Activated CD8-positive, alpha-beta T cell treated with anti-CD3 and anti-CD28 coated beads, Interleukin-2, amount 10 ng/mL, durations not matched to agents 7 days and 5 days (primary cell): ENCODE measurements at regions not wholly inside any gene's neighbourhood (a gene's known extent, or its start where the extent isn't known, plus 50 kb on each side); places are given as distances from the start of the nearest gene placed in this dataset.

Experiments
- ATAC-seq: fragments of 150-1000 bp; cut with Tn5 transposase; one replicate; pipeline ENCODE4 v1.10.0; 2021; ENCODE audit warnings: moderate library complexity
- CTCF ChIA-PET: fragments of 350-600 bp; sonication (Branson Sonifier 250); formaldehyde crosslinking; loops from one replicate; lab custom pipeline; 2021; ENCODE audit warnings: antibody characterized with exemption; lab: Charles Lee
- POLR2A ChIA-PET: fragments of 350-600 bp; sonication (Branson Sonifier 250); formaldehyde crosslinking; loops from one replicate; lab custom pipeline; 2021; ENCODE audit warnings: antibody characterized with exemption; lab: Charles Lee
- DNase-seq: peaks from one replicate; pipeline ENCODE4 v3.0.0-alpha.2; 2020
- H3K27ac Mint-ChIP-seq: one replicate; pipeline ENCODE4 v1.8.0; 2021; ENCODE audit warnings: mild to moderate bottlenecking, mixed read lengths
- H3K27me3 Mint-ChIP-seq: one replicate; pipeline ENCODE4 v1.8.0; 2021; ENCODE audit warnings: low read depth, mixed read lengths
- H3K36me3 Mint-ChIP-seq: one replicate; pipeline ENCODE4 v1.8.0; 2021; ENCODE audit warnings: low read depth, mixed read lengths
- H3K4me1 Mint-ChIP-seq: one replicate; pipeline ENCODE4 v1.8.0; 2021; ENCODE audit warnings: low read depth, mixed read lengths
- H3K4me3 Mint-ChIP-seq: one replicate; pipeline ENCODE4 v1.8.0; 2021; ENCODE audit warnings: mild to moderate bottlenecking, mixed read lengths
- H3K9me3 Mint-ChIP-seq: one replicate; pipeline ENCODE4 v1.8.0; 2022; ENCODE audit warnings: mixed read lengths; ENCODE audit not compliant: insufficient read depth

- peaks cover 10% of the 10 kb centered on the region for H3K27me3 Mint-ChIP-seq
- ChIA-PET POLR2A (no interaction called here), CTCF (no interaction called here)
- DNase-seq (no peak), ATAC-seq (no peak)
- H3K4me3 Mint-ChIP-seq = no peak overlapping the region
- no peaks in the 10 kb centered on the region for H3K4me1 Mint-ChIP-seq
- H3K9me3 Mint-ChIP-seq = no peaks in the 10 kb centered on the region
- H3K27ac Mint-ChIP-seq = no peak overlapping the region
- H3K36me3 Mint-ChIP-seq = no peaks in the 10 kb centered on the region
Observed at GRCh38 chr11:119827113-119827512, 98.1 kb upstream of the NECTIN1 start.

- peaks cover 11% of the 10 kb centered on the region for H3K27me3 Mint-ChIP-seq
- ATAC-seq (no peak), DNase-seq (no peak)
- ChIA-PET CTCF (no interaction called here), POLR2A (interaction anchor here (0.7 kb wide), 1 partner anchor 593 kb away, joined by 3 read pairs; no protein-coding TSS in a partner anchor)
- no peaks in the 10 kb centered on the region for H3K4me1 Mint-ChIP-seq
- no peaks in the 10 kb centered on the region for H3K36me3 Mint-ChIP-seq
- H3K9me3 Mint-ChIP-seq = no peaks in the 10 kb centered on the region
- no peak overlapping the region for H3K27ac Mint-ChIP-seq
- no peak overlapping the region for H3K4me3 Mint-ChIP-seq
Observed at GRCh38 chr11:119823077-119823476, 94.1 kb upstream of the NECTIN1 start.

- ATAC-seq = no peak
- Mint-ChIP-seq H3K27me3 (peaks cover 18% of the 10 kb centered on the region), H3K9me3 (no peaks in the 10 kb centered on the region), H3K36me3 (no peaks in the 10 kb centered on the region), H3K27ac (no peak overlapping the region), H3K4me3 (no peak overlapping the region), H3K4me1 (no peaks in the 10 kb centered on the region)
- ChIA-PET POLR2A (no interaction called here), CTCF (no interaction called here)
- DNase-seq = no peak
Observed at GRCh38 chr11:119816660-119817059, 87.7 kb upstream of the NECTIN1 start.

DNA sequence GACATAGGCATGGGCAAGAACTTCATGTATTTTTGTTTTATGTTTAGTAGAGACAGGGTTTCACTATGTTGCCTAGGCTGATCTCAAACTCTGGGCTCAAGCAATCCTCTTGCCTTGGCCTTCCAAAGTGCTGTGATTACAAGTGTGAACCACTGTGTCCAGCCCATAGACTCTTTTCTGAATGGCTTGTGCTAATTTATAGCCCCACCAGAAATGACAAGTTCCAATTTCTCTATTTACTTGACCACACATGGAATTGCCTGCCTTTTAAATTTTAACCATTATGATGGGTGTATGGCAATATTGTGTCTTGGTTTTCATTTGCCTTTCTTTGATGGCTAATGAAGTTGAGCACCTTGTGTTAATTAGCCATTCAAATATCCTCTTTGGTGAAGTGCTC is 85.8 kb upstream of the NECTIN1 start:
- no peaks in the 10 kb centered on the region for H3K4me1 Mint-ChIP-seq
- H3K27me3 Mint-ChIP-seq = peaks cover 16% of the 10 kb centered on the region
- ATAC-seq (no peak), DNase-seq (no peak)
- no peak overlapping the region for H3K27ac Mint-ChIP-seq
- H3K4me3 Mint-ChIP-seq = no peak overlapping the region
- CTCF ChIA-PET = no interaction called here
- H3K36me3 Mint-ChIP-seq = no peaks in the 10 kb centered on the region
- H3K9me3 Mint-ChIP-seq = no peaks in the 10 kb centered on the region
- POLR2A ChIA-PET = no interaction called here

GRCh38 chr11:119810478-119811232 is 81.7 kb upstream of the NECTIN1 start:
- Mint-ChIP-seq H3K27me3 (peaks cover 2% of the 10 kb centered on the region), H3K27ac (no peak overlapping the region), H3K9me3 (no peaks in the 10 kb centered on the region), H3K4me3 (no peak overlapping the region), H3K4me1 (no peaks in the 10 kb centered on the region), H3K36me3 (no peaks in the 10 kb centered on the region)
- ATAC-seq (no peak), DNase-seq (no peak)
- ChIA-PET POLR2A (interaction anchor here (1.1 kb wide), 1 partner anchor 15 kb away, joined by 3 read pairs; no protein-coding TSS in a partner anchor), CTCF (no interaction called here)

- H3K27me3 Mint-ChIP-seq = no peaks in the 10 kb centered on the region
- H3K27ac Mint-ChIP-seq = no peak overlapping the region
- DNase-seq (no peak), ATAC-seq (no peak)
- no peaks in the 10 kb centered on the region for H3K9me3 Mint-ChIP-seq
- no peak overlapping the region for H3K4me3 Mint-ChIP-seq
- H3K36me3 Mint-ChIP-seq = no peaks in the 10 kb centered on the region
- no peaks in the 10 kb centered on the region for H3K4me1 Mint-ChIP-seq
- CTCF ChIA-PET = no interaction called here
- POLR2A ChIA-PET = no interaction called here
Observed at GRCh38 chr11:119809346-119809745, 80.3 kb upstream of the NECTIN1 start.

DNA sequence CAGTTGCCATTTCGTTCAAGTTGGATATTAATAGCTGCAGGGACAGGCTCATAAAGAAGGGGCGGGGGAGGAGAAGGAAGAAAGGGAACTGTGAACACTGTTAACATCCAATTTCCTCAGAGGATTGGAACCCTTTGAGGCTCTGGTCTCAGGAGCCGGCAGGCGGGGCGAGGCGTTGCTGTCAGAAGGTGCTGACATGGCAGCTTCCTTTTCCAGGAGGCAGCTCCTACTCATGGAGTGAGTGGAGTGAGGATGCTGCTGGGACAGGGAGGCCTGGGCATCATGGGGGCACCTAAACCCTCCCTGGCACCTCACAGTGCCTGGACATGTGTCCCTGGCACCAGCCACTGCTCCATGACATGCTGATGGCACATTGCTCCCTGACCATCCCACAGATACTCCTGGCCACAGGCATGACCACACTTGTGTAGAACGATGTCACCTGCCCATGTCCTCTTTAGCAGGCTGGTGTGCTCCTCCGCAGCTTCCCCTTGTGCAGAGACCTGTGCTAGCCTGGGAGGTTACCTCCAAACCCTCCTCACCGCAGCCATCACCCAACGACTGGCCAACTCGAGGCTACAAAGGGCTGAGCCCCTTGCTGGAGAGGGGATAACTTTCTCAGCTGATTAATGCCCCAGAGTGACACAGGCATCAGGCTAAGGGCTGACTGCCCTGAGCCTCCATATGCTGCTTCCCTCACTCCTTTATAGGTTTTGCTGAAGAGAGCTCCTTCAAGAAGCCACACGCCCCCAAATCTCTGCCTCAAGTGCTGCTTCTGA is 79.6 kb upstream of the NECTIN1 start:
- H3K27ac Mint-ChIP-seq = no peak overlapping the region
- CTCF ChIA-PET = no interaction called here

GRCh38 chr11:119807841-119808240 is 78.8 kb upstream of the NECTIN1 start:
- no peak overlapping the region for H3K27ac Mint-ChIP-seq
- ATAC-seq (no peak), DNase-seq (no peak)
- ChIA-PET CTCF (no interaction called here), POLR2A (no interaction called here)
- no peaks in the 10 kb centered on the region for H3K9me3 Mint-ChIP-seq
- H3K27me3 Mint-ChIP-seq = no peaks in the 10 kb centered on the region
- H3K36me3 Mint-ChIP-seq = no peaks in the 10 kb centered on the region
- H3K4me1 Mint-ChIP-seq = no peaks in the 10 kb centered on the region
- no peak overlapping the region for H3K4me3 Mint-ChIP-seq

More for the DNA sequence above, 79.6 kb upstream of the NECTIN1 start:
- H3K4me3 Mint-ChIP-seq = no peak overlapping the region
- no peaks in the 10 kb centered on the region for H3K36me3 Mint-ChIP-seq
- H3K4me1 Mint-ChIP-seq = no peaks in the 10 kb centered on the region
- no peaks in the 10 kb centered on the region for H3K9me3 Mint-ChIP-seq
- POLR2A ChIA-PET = no interaction called here
- ATAC-seq (no peak), DNase-seq (no peak)
- H3K27me3 Mint-ChIP-seq = no peaks in the 10 kb centered on the region

DNA sequence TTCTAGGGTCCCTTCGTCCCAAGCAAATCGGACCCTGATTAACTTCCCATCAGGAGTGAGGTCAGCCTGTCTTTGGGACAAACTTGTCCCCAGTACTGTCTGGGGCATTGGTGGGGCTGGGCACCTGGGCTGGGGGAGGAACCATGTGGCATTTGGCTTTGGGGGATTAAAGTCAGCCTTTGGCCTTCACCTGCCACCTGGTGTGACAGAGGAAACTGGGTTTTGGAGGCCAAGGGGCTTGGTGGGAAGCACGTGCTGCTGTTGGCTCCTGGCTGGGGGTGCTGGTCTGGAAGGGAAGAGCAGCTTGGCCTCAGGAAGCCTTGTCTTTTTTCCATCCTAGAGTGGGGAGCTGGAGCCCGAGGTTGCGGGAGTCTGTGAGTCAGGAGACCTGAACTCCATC is 78.4 kb upstream of the NECTIN1 start:
- POLR2A ChIA-PET = no interaction called here
- H3K4me3 Mint-ChIP-seq = no peak overlapping the region
- H3K27me3 Mint-ChIP-seq = no peaks in the 10 kb centered on the region

DNA sequence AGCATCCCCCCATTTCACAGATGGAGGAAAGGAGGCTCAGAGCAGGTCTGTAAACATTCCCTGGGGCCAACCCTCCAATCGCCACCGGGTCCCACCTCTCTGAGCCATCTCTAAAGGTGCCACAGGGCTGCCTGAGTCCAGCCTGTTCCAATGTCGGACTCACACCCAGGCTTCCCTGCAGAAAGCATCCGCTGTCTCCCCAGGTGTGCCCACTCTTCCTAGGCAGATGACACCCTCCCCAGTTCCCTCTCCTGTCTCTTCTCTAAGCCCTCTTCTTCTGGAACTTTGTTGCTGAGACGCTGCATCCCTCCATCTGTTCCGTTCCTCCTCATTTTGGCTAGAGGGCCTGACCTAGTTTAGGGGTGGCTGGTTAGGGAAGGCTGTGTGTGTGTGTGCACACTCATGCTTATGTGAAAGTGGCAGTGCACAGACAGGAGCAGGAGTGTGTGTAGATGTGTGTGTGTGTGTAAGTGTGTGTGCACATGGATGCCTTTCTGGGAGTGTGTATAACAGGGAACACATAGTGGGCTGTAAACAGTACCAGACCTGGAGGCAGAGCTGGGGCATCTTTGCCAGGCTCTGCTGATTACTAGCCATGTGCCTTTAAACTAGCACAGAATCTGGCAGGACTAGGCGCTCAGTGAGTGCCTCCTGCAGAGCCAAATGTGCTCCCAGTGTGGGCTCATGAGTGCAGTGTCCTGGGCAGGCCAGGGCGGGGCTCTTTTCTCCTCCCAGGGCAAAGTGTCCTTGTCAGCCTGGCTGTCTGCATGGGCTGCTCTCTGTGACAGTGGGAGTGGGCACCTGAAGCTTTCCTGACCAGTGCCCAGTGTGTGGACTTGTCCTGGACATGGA is 77.3 kb upstream of the NECTIN1 start:
- DNase-seq (no peak), ATAC-seq (no peak)
- Mint-ChIP-seq H3K36me3 (no peaks in the 10 kb centered on the region), H3K27me3 (no peaks in the 10 kb centered on the region), H3K27ac (no peak overlapping the region), H3K4me1 (no peaks in the 10 kb centered on the region), H3K9me3 (no peaks in the 10 kb centered on the region), H3K4me3 (no peak overlapping the region)
- ChIA-PET POLR2A (no interaction called here), CTCF (no interaction called here)

More for the DNA sequence above, 78.4 kb upstream of the NECTIN1 start:
- Mint-ChIP-seq H3K27ac (no peak overlapping the region), H3K36me3 (no peaks in the 10 kb centered on the region), H3K4me1 (no peaks in the 10 kb centered on the region), H3K9me3 (no peaks in the 10 kb centered on the region)
- DNase-seq = no peak
- ATAC-seq = no peak
- CTCF ChIA-PET = no interaction called here

DNA sequence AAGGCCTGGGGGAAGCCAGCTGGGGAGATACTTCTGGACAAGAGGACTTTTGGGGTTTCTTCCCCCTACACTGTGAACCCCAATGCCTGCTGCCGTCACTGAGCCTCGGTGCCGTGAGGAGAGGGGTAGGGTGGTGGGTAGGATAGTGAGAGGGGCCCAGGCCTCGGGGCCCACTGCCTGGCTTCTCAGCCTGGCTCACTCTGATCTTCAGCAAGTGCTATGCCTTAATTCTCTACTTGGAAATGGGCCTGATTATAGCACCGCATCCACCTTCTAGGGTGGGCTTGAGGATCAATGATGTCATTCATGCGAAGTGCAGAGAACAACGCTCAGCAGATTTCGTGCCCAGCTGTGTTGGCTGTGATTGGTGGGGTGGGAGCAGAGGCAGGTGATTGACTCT is 76.7 kb upstream of the NECTIN1 start:
- ChIA-PET CTCF (no interaction called here), POLR2A (no interaction called here)
- no peak overlapping the region for H3K27ac Mint-ChIP-seq
- no peaks in the 10 kb centered on the region for H3K9me3 Mint-ChIP-seq
- H3K27me3 Mint-ChIP-seq = no peaks in the 10 kb centered on the region
- ATAC-seq (no peak), DNase-seq (no peak)
- H3K4me3 Mint-ChIP-seq = no peak overlapping the region
- no peaks in the 10 kb centered on the region for H3K36me3 Mint-ChIP-seq
- no peaks in the 10 kb centered on the region for H3K4me1 Mint-ChIP-seq

DNA sequence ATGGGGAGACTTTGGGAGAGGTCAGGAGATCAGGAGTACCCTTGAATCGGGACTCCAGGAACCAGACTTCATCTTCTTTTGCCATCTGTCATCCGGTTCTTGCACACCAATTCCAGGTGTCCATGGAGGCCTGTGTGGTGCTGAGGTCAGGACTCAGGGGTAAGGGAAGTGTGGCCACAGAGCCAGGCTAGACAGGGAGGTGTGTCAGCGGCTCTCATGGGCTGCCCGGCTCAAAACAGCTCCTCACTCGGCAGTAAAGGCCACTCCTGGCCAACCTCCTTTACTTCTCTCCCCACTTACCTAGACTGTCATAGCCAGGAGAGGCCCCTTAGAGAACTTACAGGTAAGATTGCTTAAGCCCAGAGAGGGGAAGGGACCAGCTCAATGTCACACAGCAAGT is 75.7 kb upstream of the NECTIN1 start:
- no peak for ATAC-seq
- Mint-ChIP-seq H3K4me3 (no peak overlapping the region), H3K9me3 (no peaks in the 10 kb centered on the region), H3K36me3 (no peaks in the 10 kb centered on the region), H3K4me1 (no peaks in the 10 kb centered on the region), H3K27ac (no peak overlapping the region), H3K27me3 (no peaks in the 10 kb centered on the region)
- DNase-seq = no peak
- CTCF ChIA-PET = no interaction called here
- POLR2A ChIA-PET = no interaction called here
